IMR-90 (cell line): ENCODE measurements at regions not wholly inside any gene's neighbourhood (a gene's known extent, or its start where the extent isn't known, plus 50 kb on each side); places are given as distances from the start of the nearest gene placed in this dataset.
A peak's percentile ranks its signal among the peaks of the same experiment; 100 is the strongest.

Experiments used
- ATAC-seq: fragments of 200-7000 bp; cut with Tn5 transposase; 2 replicates; pipeline ENCODE4 v1.9.1; 2020; ENCODE audit warnings: low read depth, mild to moderate bottlenecking, moderate library complexity
- BruUV-seq: library from RNA; stranded (reverse); fragments of 400-500 nt; replicated peaks from 2 replicates; lab custom pipeline; 2021; lab: Mats Ljungman, UMichigan
- CTCF ChIA-PET: fragments of 300-600 bp; formaldehyde crosslinking; extraction: SDS; loops from one replicate; lab custom pipeline; 2021; ENCODE audit warnings: antibody characterized with exemption; lab: Yijun Ruan, JAX
- POLR2A ChIA-PET: fragments of 300-600 bp; sonication (Branson Sonifier 250); formaldehyde crosslinking; loops from one replicate; lab custom pipeline; 2022; ENCODE audit warnings: antibody characterized with exemption; ENCODE audit not compliant: unreplicated experiment; lab: Charles Lee
- DNase-seq: peaks from one replicate; pipeline ENCODE4 v3.0.0; 2013
- H2AFZ ChIP-seq: replicated peaks from 2 replicates; pipeline ENCODE3; 2013; ENCODE audit warnings: low read length, mild to moderate bottlenecking; ENCODE audit not compliant: poor library complexity
- H2AK5ac ChIP-seq: 2 replicates; pipeline ENCODE4 v1.6.1; 2013; ENCODE audit warnings: low read depth, low read length, inconsistent platforms
- H2AK9ac ChIP-seq: replicated peaks from 2 replicates; pipeline ENCODE3; 2013; ENCODE audit warnings: mild to moderate bottlenecking, low read depth, low read length, moderate library complexity; ENCODE audit not compliant: poor library complexity
- H2BK120ac ChIP-seq: 2 replicates; pipeline ENCODE4 v1.6.1; 2013; ENCODE audit warnings: low read depth, low read length, inconsistent platforms
- H2BK15ac ChIP-seq: 3 replicates; pipeline ENCODE4 v1.6.1; 2013; ENCODE audit warnings: low read depth, low read length, inconsistent platforms
- H2BK20ac ChIP-seq: 2 replicates; pipeline ENCODE4 v1.6.1; 2013; ENCODE audit warnings: low read depth, mild to moderate bottlenecking, inconsistent platforms, low read length, moderate library complexity
- H2BK5ac ChIP-seq: 2 replicates; pipeline ENCODE4 v1.6.1; 2013; ENCODE audit warnings: mild to moderate bottlenecking, low read depth, low read length, inconsistent platforms; ENCODE audit not compliant: poor library complexity, severe bottlenecking
- H3K14ac ChIP-seq: replicated peaks from 2 replicates; pipeline ENCODE4 v1.6.1; 2013; ENCODE audit warnings: low read depth, low read length, inconsistent platforms
- H3K18ac ChIP-seq: 2 replicates; pipeline ENCODE4 v1.6.1; 2013; ENCODE audit warnings: low read depth, low read length, control low read depth
- H3K23ac ChIP-seq: 2 replicates; pipeline ENCODE4 v1.6.1; 2013; ENCODE audit warnings: low read depth, low read length, inconsistent platforms
- H3K27ac ChIP-seq: 2 replicates; pipeline ENCODE4 v1.5.1; 2013; ENCODE audit warnings: mild to moderate bottlenecking, control low read depth, low read length; ENCODE audit not compliant: insufficient read depth
- H3K27me3 ChIP-seq: 2 replicates; pipeline ENCODE4 v1.6.1; 2013; ENCODE audit warnings: low read length; ENCODE audit not compliant: control insufficient read depth, insufficient read depth
- H3K36me3 ChIP-seq: 2 replicates; pipeline ENCODE4 v1.6.1; 2013; ENCODE audit warnings: low read length, mixed read lengths; ENCODE audit not compliant: control insufficient read depth, insufficient read depth
- H3K4ac ChIP-seq: 2 replicates; pipeline ENCODE4 v1.6.1; 2013; ENCODE audit warnings: low read depth, low read length, inconsistent platforms
- H3K4me1 ChIP-seq: 2 replicates; pipeline ENCODE4 v1.6.1; 2013; ENCODE audit warnings: low read length, mixed read lengths; ENCODE audit not compliant: control insufficient read depth, insufficient read depth
- H3K4me2 ChIP-seq: 2 replicates; pipeline ENCODE4 v1.6.1; 2013; ENCODE audit warnings: low read depth, mild to moderate bottlenecking, control low read depth, low read length, moderate library complexity
- H3K4me3 ChIP-seq: 2 replicates; pipeline ENCODE4 v1.5.1; 2013; ENCODE audit warnings: low read depth, mild to moderate bottlenecking, control low read depth, low read length, moderate library complexity; ENCODE audit not compliant: insufficient read depth
- H3K56ac ChIP-seq: 2 replicates; pipeline ENCODE4 v1.6.1; 2013; ENCODE audit warnings: low read length, inconsistent platforms; ENCODE audit not compliant: insufficient read depth; ENCODE audit errors: extremely low read depth
- H3K79me1 ChIP-seq, 2 experiments: 2 replicates each; pipeline ENCODE4 v1.6.1; 2013; ENCODE audit warnings: low read length in 2 of 2, inconsistent platforms in 1 of 2, low read depth in 1 of 2
- H3K9ac ChIP-seq: 2 replicates; pipeline ENCODE4 v1.6.1; 2013; ENCODE audit warnings: low read depth, low read length, control low read depth
- H3K9me1 ChIP-seq: 2 replicates; pipeline ENCODE4 v1.6.1; 2013; ENCODE audit warnings: low read length, inconsistent platforms; ENCODE audit not compliant: insufficient read depth
- H3K9me3 ChIP-seq: 2 replicates; pipeline ENCODE4 v1.6.1; 2013; ENCODE audit warnings: low read length; ENCODE audit not compliant: control insufficient read depth, insufficient read depth
- H4K20me1 ChIP-seq: 2 replicates; pipeline ENCODE4 v1.6.1; 2013; ENCODE audit warnings: low read length, inconsistent platforms; ENCODE audit not compliant: insufficient read depth
- H4K5ac ChIP-seq: 2 replicates; pipeline ENCODE4 v1.6.1; 2013; ENCODE audit warnings: mild to moderate bottlenecking, low read depth, low read length, control low read depth
- H4K8ac ChIP-seq, 2 experiments: 2 replicates each; pipeline ENCODE4 v1.6.1; 2013; ENCODE audit warnings: low read depth in 2 of 2, low read length in 2 of 2, control low read depth in 1 of 2, inconsistent platforms in 1 of 2
- H4K91ac ChIP-seq: 2 replicates; pipeline ENCODE4 v1.6.1; 2013; ENCODE audit warnings: low read depth, low read length, inconsistent platforms; ENCODE audit not compliant: insufficient read depth
- CEBPB ChIP-seq: IDR thresholded peaks from 2 replicates; pipeline ENCODE4 v1.6.1; 2012; ENCODE audit warnings: low read depth, low read length, improper control_type of control experiment
- CHD1 ChIP-seq: IDR thresholded peaks from 2 replicates; pipeline ENCODE4 v1.6.1; 2012; ENCODE audit warnings: low read depth, low read length, improper control_type of control experiment
- FOS ChIP-seq: fragments of 150-350 bp; IDR thresholded peaks from 2 replicates; pipeline ENCODE4 v1.6.1; 2016; ENCODE audit warnings: low read depth, low read length
- MAFK ChIP-seq: IDR thresholded peaks from 2 replicates; pipeline ENCODE4 v1.6.1; 2012; ENCODE audit warnings: low read depth, low read length, improper control_type of control experiment
- MAZ ChIP-seq: IDR thresholded peaks from 2 replicates; pipeline ENCODE4 v1.6.1; 2012; ENCODE audit warnings: low read depth, mild to moderate bottlenecking, low read length, improper control_type of control experiment, moderate library complexity, borderline replicate concordance
- MXI1 ChIP-seq: IDR thresholded peaks from 2 replicates; pipeline ENCODE4 v1.6.1; 2012; ENCODE audit warnings: low read depth, mild to moderate bottlenecking, low read length, moderate library complexity, borderline replicate concordance
- NFE2L2 ChIP-seq: fragments of 150-350 bp; IDR thresholded peaks from 2 replicates; pipeline ENCODE4 v1.6.1; 2016; ENCODE audit warnings: low read depth, mild to moderate bottlenecking, low read length
- POLR2A ChIP-seq: IDR thresholded peaks from 2 replicates; pipeline ENCODE4 v1.6.1; 2012; ENCODE audit warnings: mild to moderate bottlenecking, low read depth, low read length
- RAD21 ChIP-seq: IDR thresholded peaks from 2 replicates; pipeline ENCODE4 v1.6.1; 2012; ENCODE audit warnings: low read length, improper control_type of control experiment
- RCOR1 ChIP-seq: IDR thresholded peaks from 2 replicates; pipeline ENCODE4 v1.6.1; 2012; ENCODE audit warnings: mild to moderate bottlenecking, low read length, improper control_type of control experiment; ENCODE audit not compliant: insufficient replicate concordance
- RFX5 ChIP-seq: IDR thresholded peaks from 2 replicates; pipeline ENCODE4 v1.8.0; 2012; ENCODE audit warnings: low read depth, mild to moderate bottlenecking, low read length, moderate library complexity
- SMC3 ChIP-seq: fragments of 150-350 bp; IDR thresholded peaks from 2 replicates; pipeline ENCODE4 v1.6.1; 2016; ENCODE audit warnings: low read depth, mild to moderate bottlenecking, antibody characterized with exemption, low read length, moderate library complexity
- WGBS, 2 experiments: methylation state at CpG; one replicate each; pipeline versions ENCODE4 v1.1.5 to v1.1.7; 2013; ENCODE audit warnings: missing lambda C conversion rate in 2 of 2; ENCODE audit not compliant: insufficient read length in 1 of 2; ENCODE audit errors: extremely low coverage in 2 of 2; 5-methylcytosine and 5-hydroxymethylcytosine counted together
- dilution Hi-C: fragments of 300-500 bp; cut with HindIII; formaldehyde crosslinking; loops from one replicate; pipeline ENCODE4 v1.14.3; 2018; ENCODE audit warnings: low sequenced_read_pairs; ENCODE audit not compliant: unreplicated experiment
- in situ Hi-C: fragments of 300-500 bp; cut with MboI; formaldehyde crosslinking; loops from 3 replicates; pipeline ENCODE4 v1.14.3; 2019; ENCODE audit warnings: low sequenced_read_pairs, inconsistent platforms, mixed read lengths
- intact Hi-C: fragments of 100-400 bp; cut with micrococcal nuclease; formaldehyde crosslinking; loops from 2 replicates; pipeline ENCODE4 v1.10.0; 2022
- TF ChIP-seq, protein P1 (sequence below): conservative IDR thresholded peaks from 2 replicates; pipeline ENCODE4 v1.5.1; 2012; ENCODE audit warnings: mild to moderate bottlenecking, low read depth, low read length, improper control_type of control experiment
- TF ChIP-seq, protein P2 (sequence below): fragments of 150-350 bp; IDR thresholded peaks from 2 replicates; pipeline ENCODE4 v1.6.1; 2017; ENCODE audit warnings: mild to moderate bottlenecking, antibody characterized with exemption, low read length, low read depth
- TF ChIP-seq, protein P3 (sequence below): fragments of 150-350 bp; IDR thresholded peaks from 2 replicates; pipeline ENCODE4 v1.6.1; 2016; ENCODE audit warnings: low read depth, mild to moderate bottlenecking, low read length, moderate library complexity, borderline replicate concordance

DNA sequence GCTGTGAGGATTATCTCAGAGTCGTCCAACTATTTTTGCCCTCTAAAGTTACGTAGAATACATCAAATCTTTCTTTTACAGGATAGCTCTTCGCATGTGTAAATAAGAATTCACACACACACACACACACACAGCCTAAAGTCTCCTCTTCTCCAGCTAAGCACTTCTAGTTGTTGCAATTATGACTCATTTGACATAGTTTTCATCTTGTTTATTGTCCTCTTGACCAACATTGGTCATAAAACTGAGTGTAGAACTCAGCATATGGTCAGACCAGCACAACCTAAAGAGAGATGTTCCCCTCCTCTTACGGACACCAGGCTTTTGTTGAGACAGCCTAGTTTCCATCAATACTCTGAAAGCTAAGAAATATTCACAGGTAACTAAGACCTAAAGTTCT is 234.2 kb downstream of the BLID start:
- Histone ChIP-seq H3K4ac (0 out of 2 replicates have a peak overlapping the region, but pooled peaks have one; percentile 2), H2BK20ac (no peak overlapping the region), H3K14ac (no peak overlapping the region), H3K4me1 (no peaks in the 10 kb centered on the region; the same call in 1 of the 2 replicates), H3K4me2 (no peak overlapping the region), H3K4me3 (no peak overlapping the region), H4K20me1 (no peaks in the 10 kb centered on the region), H4K5ac (no peak overlapping the region), H2AK9ac (no peak overlapping the region), H3K23ac (no peak overlapping the region), H4K91ac (no peak overlapping the region), H3K79me1 (no peaks in the 10 kb centered on the region), H3K9me1 (no peaks in the 10 kb centered on the region), H2AFZ (no peak overlapping the region), H2BK15ac (no peak overlapping the region), H3K27me3 (no peaks in the 10 kb centered on the region), H4K8ac (no peak overlapping the region), H2BK120ac (no peak overlapping the region), H3K36me3 (no peaks in the 10 kb centered on the region), H3K56ac (no peak overlapping the region), H3K27ac (no peak overlapping the region), H2BK5ac (no peak overlapping the region), H3K18ac (no peak overlapping the region; the same call in 1 of the 2 replicates), H3K9ac (no peak overlapping the region), H2AK5ac (no peak overlapping the region), H3K9me3 (no peaks in the 10 kb centered on the region)
- intact Hi-C loops: no loop called here
- DNase-seq: peak; percentile 91
- dilution Hi-C loops: no loop called here
- 90% methylated on average over 2 of the region's 4 CpGs; no CpG with 5 or more reads in 1 of the 2 experiments for WGBS, 2 experiments
- TF ChIP-seq NFE2L2 (no peak), MXI1 (no peak), CHD1 (no peak), MAZ (no peak), RCOR1 (peak; percentile 16), POLR2A (no peak), CEBPB (peak; percentile 88), MAFK (peak; percentile 49; the same call in 1 of the 2 replicates), RAD21 (peak; percentile 17; the same call in 1 of the 2 replicates), RFX5 (no peak), SMC3 (no peak), FOS (peak; percentile 92)
- TF ChIP-seq, protein P1, sequence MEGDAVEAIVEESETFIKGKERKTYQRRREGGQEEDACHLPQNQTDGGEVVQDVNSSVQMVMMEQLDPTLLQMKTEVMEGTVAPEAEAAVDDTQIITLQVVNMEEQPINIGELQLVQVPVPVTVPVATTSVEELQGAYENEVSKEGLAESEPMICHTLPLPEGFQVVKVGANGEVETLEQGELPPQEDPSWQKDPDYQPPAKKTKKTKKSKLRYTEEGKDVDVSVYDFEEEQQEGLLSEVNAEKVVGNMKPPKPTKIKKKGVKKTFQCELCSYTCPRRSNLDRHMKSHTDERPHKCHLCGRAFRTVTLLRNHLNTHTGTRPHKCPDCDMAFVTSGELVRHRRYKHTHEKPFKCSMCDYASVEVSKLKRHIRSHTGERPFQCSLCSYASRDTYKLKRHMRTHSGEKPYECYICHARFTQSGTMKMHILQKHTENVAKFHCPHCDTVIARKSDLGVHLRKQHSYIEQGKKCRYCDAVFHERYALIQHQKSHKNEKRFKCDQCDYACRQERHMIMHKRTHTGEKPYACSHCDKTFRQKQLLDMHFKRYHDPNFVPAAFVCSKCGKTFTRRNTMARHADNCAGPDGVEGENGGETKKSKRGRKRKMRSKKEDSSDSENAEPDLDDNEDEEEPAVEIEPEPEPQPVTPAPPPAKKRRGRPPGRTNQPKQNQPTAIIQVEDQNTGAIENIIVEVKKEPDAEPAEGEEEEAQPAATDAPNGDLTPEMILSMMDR: no peak
- TF ChIP-seq, protein P2, sequence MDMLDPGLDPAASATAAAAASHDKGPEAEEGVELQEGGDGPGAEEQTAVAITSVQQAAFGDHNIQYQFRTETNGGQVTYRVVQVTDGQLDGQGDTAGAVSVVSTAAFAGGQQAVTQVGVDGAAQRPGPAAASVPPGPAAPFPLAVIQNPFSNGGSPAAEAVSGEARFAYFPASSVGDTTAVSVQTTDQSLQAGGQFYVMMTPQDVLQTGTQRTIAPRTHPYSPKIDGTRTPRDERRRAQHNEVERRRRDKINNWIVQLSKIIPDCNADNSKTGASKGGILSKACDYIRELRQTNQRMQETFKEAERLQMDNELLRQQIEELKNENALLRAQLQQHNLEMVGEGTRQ: no peak
- TF ChIP-seq, protein P3, sequence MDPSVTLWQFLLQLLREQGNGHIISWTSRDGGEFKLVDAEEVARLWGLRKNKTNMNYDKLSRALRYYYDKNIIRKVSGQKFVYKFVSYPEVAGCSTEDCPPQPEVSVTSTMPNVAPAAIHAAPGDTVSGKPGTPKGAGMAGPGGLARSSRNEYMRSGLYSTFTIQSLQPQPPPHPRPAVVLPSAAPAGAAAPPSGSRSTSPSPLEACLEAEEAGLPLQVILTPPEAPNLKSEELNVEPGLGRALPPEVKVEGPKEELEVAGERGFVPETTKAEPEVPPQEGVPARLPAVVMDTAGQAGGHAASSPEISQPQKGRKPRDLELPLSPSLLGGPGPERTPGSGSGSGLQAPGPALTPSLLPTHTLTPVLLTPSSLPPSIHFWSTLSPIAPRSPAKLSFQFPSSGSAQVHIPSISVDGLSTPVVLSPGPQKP: no peak
- no TSS peak for BruUV-seq
- in situ Hi-C loops: no loop called here
- ChIA-PET CTCF (interaction anchor here (0.9 to 1.3 kb wide), 2 partner anchors 12 to 193 kb away, joined by 3 to 4 read pairs; no protein-coding TSS in a partner anchor), POLR2A (interaction anchor here (0.6 kb wide), 1 partner anchor 211 kb away, joined by 3 read pairs; no protein-coding TSS in a partner anchor)
- peak; percentile 94 for ATAC-seq
